PC-9 (cell line): ENCODE measurements at regions not wholly inside any gene's neighbourhood (a gene's known extent, or its start where the extent isn't known, plus 50 kb on each side); places are given as distances from the start of the nearest gene placed in this dataset.

Experiments used
- BruUV-seq: library from RNA; stranded (reverse); fragments of 400-500 nt; replicated peaks from 2 replicates; lab custom pipeline; 2021; lab: Mats Ljungman, UMichigan
- CTCF ChIA-PET: fragments of 300-600 bp; sonication (Branson Sonifier 250); formaldehyde crosslinking; loops from one replicate; lab custom pipeline; 2022; ENCODE audit warnings: antibody characterized with exemption; lab: Charles Lee
- POLR2A ChIA-PET: fragments of 300-600 bp; sonication (Branson Sonifier 250); formaldehyde crosslinking; loops from one replicate; lab custom pipeline; 2022; ENCODE audit warnings: antibody characterized with exemption; ENCODE audit not compliant: unreplicated experiment; lab: Charles Lee
- DNase-seq, 2 experiments: peaks; one replicate each; pipeline versions ENCODE4 v3.0.0 to v3.0.0-alpha.2; 2015 to 2022; ENCODE audit warnings: mixed read lengths in 1 of 2
- H2AFZ ChIP-seq: fragments of 200-600 bp; sonication (generic); 2 replicates; pipeline ENCODE4 v1.8.1; 2017; ENCODE audit warnings: antibody characterized with exemption
- H3F3A ChIP-seq: fragments of 200-600 bp; sonication (generic); 2 replicates; pipeline ENCODE4 v1.8.1; 2017; ENCODE audit warnings: antibody characterized with exemption, mild to moderate bottlenecking, low read depth; ENCODE audit not compliant: insufficient read depth
- H3K27ac ChIP-seq: fragments of 200-600 bp; sonication (generic); 2 replicates; pipeline ENCODE4 v1.6.1; 2016; ENCODE audit warnings: mixed run types
- H3K27me3 ChIP-seq: fragments of 200-600 bp; sonication (generic); 2 replicates; pipeline ENCODE4 v1.6.1; 2016; ENCODE audit warnings: low read depth, mixed run types; ENCODE audit not compliant: insufficient read depth
- H3K36me3 ChIP-seq: fragments of 200-600 bp; sonication (generic); 2 replicates; pipeline ENCODE4 v1.6.1; 2016; ENCODE audit warnings: low read depth, mixed run types
- H3K4me1 ChIP-seq: fragments of 200-600 bp; sonication (generic); replicated peaks from 2 replicates; pipeline ENCODE4 v1.6.1; 2016; ENCODE audit warnings: mixed run types; ENCODE audit not compliant: insufficient read depth
- H3K4me2 ChIP-seq: fragments of 200-600 bp; sonication (generic); 2 replicates; pipeline ENCODE4 v1.6.1; 2017; ENCODE audit warnings: mixed run types
- H3K4me3 ChIP-seq: fragments of 200-600 bp; sonication (generic); 2 replicates; pipeline ENCODE4 v1.6.1; 2016; ENCODE audit warnings: mixed run types
- H3K79me2 ChIP-seq: fragments of 200-600 bp; sonication (generic); 2 replicates; pipeline ENCODE4 v1.6.1; 2017; ENCODE audit warnings: low read depth, mixed run types
- H3K9me2 ChIP-seq: fragments of 200-600 bp; sonication (generic); 2 replicates; pipeline ENCODE4 v1.8.1; 2017; ENCODE audit warnings: mild to moderate bottlenecking; ENCODE audit not compliant: insufficient read depth
- H3K9me3 ChIP-seq: fragments of 200-600 bp; sonication (generic); 2 replicates; pipeline ENCODE4 v1.8.1; 2016; ENCODE audit warnings: low read depth; ENCODE audit not compliant: insufficient read depth
- H4K20me1 ChIP-seq: fragments of 200-600 bp; sonication (generic); 2 replicates; pipeline ENCODE4 v1.8.1; 2017; ENCODE audit not compliant: insufficient read depth
- CTCF ChIP-seq: fragments of 200-600 bp; sonication (generic); conservative IDR thresholded peaks from 2 replicates; pipeline ENCODE4 v1.6.1; 2017; ENCODE audit warnings: mixed run types, antibody characterized with exemption, mild to moderate bottlenecking, moderate library complexity
- EZH2 ChIP-seq: fragments of 200-600 bp; sonication (generic); IDR thresholded peaks from 2 replicates; pipeline ENCODE4 v1.8.0; 2017; ENCODE audit warnings: antibody characterized with exemption, low read depth
- intact Hi-C: fragments of 100-400 bp; cut with micrococcal nuclease; formaldehyde crosslinking; loops from one replicate; pipeline ENCODE4 v1.10.0; 2022; ENCODE audit not compliant: unreplicated experiment

GRCh38 chr2:81658227-81658626 lies 1353.7 kb upstream of the LRRTM1 start:
- Histone ChIP-seq H3K36me3 (no peaks in the 10 kb centered on the region), H3K79me2 (no peaks in the 10 kb centered on the region), H3K27me3 (no peaks in the 10 kb centered on the region), H3K4me2 (no peak overlapping the region), H3K9me3 (no peaks in the 10 kb centered on the region), H3K27ac (peak overlapping the region; percentile 60), H2AFZ (no peak overlapping the region), H4K20me1 (no peaks in the 10 kb centered on the region), H3K9me2 (no peaks in the 10 kb centered on the region), H3F3A (no peaks in the 10 kb centered on the region), H3K4me1 (no peaks in the 10 kb centered on the region), H3K4me3 (no peak overlapping the region)
- CTCF ChIA-PET, result no interaction called here
- POLR2A ChIA-PET, result no interaction called here
- TF ChIP-seq EZH2 (no peak), CTCF (no peak)
- DNase-seq, result peak; percentile 52 to 82
- no TSS peak for BruUV-seq
- intact Hi-C loops, result no loop called here

GRCh38 chr2:81650048-81650971 lies 1345.8 kb upstream of the LRRTM1 start:
- Histone ChIP-seq H2AFZ (no peak overlapping the region), H3K9me3 (no peaks in the 10 kb centered on the region), H3K9me2 (no peaks in the 10 kb centered on the region), H3F3A (no peaks in the 10 kb centered on the region), H3K4me2 (no peak overlapping the region), H3K79me2 (no peaks in the 10 kb centered on the region), H3K4me3 (no peak overlapping the region), H3K27ac (no peak overlapping the region), H3K27me3 (no peaks in the 10 kb centered on the region), H3K4me1 (0 out of 2 replicates have a peak, but pooled peaks cover 4% of the 10 kb centered on the region), H4K20me1 (no peaks in the 10 kb centered on the region), H3K36me3 (no peaks in the 10 kb centered on the region)
- TF ChIP-seq CTCF (peak; percentile 25; the same call in 1 of the 2 replicates), EZH2 (no peak)
- ChIA-PET CTCF (no interaction called here), POLR2A (no interaction called here)
- peak; percentile 3 to 41 for DNase-seq
- intact Hi-C loops, result no loop called here
- no TSS peak for BruUV-seq

- ChIA-PET POLR2A (no interaction called here), CTCF (no interaction called here)
- H4K20me1 ChIP-seq, result no peaks in the 10 kb centered on the region
- no peaks in the 10 kb centered on the region for H3K79me2 ChIP-seq
- H3K4me1 ChIP-seq, result 0 out of 2 replicates have a peak, but pooled peaks cover 4% of the 10 kb centered on the region
- no peak overlapping the region for H3K27ac ChIP-seq
- no peak for TF ChIP-seq EZH2
- TF ChIP-seq CTCF, result no peak
- no peak for DNase-seq
- no peaks in the 10 kb centered on the region for H3F3A ChIP-seq
- no peak overlapping the region for H3K4me2 ChIP-seq
- BruUV-seq, result no TSS peak
- no peak overlapping the region for H3K4me3 ChIP-seq
- no peaks in the 10 kb centered on the region for H3K9me3 ChIP-seq
- H3K9me2 ChIP-seq, result no peaks in the 10 kb centered on the region
- no peak overlapping the region for H2AFZ ChIP-seq
- H3K27me3 ChIP-seq, result no peaks in the 10 kb centered on the region
- intact Hi-C loops, result no loop called here
- H3K36me3 ChIP-seq, result no peaks in the 10 kb centered on the region
Observed at GRCh38 chr2:81648806-81649205, 1344.3 kb upstream of the LRRTM1 start.
